HG03025 (cell line): ENCODE measurements at regions not wholly inside any gene's neighbourhood (a gene's known extent, or its start where the extent isn't known, plus 50 kb on each side); places are given as distances from the start of the nearest gene placed in this dataset.

Experiments used
- ATAC-seq: cut with Tn5 transposase; IDR thresholded peaks from one replicate; pipeline ENCODE4 v1.9.1; 2021; ENCODE audit warnings: mild to moderate bottlenecking, moderate library complexity; ENCODE audit not compliant: unreplicated experiment, low FRiP score

DNA sequence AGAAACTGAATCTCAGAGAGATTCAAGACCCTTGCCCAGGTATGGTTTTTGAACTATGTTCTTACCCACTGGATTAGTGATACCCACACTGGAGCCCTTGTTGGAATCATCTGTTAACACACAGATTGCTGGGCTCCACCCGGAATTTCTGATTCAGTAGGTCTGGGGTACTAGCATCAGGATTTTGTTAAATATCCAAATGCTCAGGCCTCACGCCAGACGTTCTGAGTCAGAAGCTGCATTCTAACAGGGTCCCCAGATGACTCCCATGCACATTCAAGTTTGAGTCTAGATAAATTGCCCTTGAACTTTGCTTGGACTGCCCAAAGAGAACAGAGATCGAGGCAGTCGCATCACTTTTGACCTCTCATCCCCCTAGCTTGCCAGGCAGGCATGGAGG is 182.0 kb upstream of the WWC1 start:
- no peak for ATAC-seq

DNA sequence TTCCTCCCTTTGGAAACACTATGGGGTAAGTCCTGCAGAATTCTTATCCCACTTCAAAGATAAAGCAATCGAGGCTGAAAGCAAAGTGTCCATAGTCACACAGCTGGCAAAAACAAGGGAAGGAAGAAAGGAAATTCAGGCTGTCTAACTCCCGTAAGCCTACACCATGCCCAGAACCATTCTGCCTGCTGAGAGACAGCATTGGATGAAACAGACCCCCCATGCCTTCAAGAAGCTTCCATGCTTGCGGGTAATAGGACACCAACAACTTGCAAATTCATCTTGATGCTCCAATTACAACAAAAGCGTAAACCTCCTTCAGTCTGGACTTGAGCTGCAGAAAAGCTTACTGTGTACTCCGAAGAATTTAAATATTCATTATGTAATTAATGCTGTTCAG is 181.1 kb upstream of the WWC1 start:
- no peak for ATAC-seq

DNA sequence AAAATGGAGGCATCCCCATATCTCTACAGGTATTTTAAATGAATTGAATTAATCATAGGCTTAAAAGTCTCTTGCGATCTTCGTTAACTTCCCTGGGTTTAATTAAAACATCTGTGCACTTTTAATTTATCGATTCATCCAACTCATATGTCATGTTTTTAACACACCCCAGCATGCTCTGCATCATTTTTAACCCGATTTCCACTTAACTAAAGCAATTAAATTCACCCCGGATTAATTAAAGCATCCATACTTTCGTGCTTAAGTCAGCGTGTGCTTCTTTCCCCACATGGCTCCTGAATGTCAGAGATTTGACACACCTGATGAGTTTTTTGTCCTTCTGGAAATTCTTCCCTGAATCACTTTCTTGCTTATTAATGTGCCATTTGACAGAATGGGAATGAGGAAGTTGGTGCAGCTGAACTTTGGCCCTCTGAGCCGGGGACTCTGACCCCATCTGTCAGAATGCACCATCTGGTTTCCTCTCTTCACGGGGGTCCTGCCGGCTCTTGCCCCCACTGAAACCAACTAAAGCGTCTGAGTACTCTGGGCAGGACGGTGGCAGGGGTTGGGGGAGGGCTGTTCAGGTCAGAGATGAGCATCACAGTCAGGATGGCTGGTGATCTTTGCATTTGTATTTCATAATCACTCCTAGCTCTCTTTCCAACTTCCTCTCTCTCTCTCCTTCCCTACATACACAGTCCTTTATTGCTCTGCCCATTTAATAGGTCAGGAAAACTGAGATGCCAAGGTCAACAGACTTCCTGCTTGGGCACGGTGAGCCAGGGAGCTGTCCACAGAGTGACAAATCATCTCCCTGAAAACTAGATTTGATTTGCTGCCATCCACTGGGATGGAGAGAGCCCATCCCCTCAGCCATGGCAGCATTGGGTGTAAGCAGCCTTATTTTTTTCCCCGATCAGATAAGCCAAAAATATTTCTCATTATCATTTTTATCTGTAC is 180.3 kb upstream of the WWC1 start:
- ATAC-seq = no peak

DNA sequence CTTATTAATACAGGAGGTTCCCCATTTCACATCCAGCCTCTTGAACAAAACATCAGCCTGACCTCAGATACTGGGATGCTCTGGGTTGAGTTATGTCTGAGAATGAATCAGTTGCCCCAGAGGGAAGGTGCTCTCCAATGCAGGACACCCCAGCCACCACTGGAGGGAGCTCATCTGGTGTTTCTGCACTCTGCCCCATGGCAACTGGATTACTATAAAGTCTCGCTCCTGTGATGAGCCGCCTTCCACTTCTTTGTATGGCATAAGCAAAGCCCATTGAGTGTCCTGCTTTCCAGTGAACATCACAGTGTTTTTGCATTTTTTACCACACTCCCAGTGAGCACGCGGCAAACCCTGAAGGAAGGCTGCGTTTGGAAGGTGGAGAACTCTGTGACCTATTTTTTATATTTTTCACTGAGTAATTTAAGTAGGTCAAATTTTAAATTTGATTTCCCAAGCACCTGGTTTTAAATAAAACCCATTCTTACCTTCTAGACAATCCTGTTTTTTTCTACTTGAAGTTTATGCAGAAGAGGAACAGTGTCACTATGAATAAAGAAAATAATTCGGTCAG is 176.9 kb upstream of the WWC1 start:
- ATAC-seq = peak; percentile 75

DNA sequence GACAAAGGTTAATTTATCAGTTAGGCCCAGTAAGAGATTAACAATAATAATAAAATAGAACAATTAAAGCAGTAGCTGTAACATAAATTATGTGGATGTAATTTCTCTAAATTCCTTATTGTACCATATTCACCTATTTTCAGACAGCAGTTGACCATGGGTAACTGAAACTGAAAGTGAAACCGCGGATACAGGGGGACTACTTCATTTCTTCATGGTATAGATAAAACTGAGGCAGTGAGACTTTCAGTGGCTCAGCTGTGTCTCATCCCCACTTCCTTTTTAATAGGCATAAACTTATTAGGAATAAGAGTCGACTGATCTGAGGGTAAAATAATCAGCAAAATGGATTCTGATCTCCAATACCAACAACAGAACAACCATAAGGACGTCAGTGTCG is 174.0 kb upstream of the WWC1 start:
- no peak for ATAC-seq

DNA sequence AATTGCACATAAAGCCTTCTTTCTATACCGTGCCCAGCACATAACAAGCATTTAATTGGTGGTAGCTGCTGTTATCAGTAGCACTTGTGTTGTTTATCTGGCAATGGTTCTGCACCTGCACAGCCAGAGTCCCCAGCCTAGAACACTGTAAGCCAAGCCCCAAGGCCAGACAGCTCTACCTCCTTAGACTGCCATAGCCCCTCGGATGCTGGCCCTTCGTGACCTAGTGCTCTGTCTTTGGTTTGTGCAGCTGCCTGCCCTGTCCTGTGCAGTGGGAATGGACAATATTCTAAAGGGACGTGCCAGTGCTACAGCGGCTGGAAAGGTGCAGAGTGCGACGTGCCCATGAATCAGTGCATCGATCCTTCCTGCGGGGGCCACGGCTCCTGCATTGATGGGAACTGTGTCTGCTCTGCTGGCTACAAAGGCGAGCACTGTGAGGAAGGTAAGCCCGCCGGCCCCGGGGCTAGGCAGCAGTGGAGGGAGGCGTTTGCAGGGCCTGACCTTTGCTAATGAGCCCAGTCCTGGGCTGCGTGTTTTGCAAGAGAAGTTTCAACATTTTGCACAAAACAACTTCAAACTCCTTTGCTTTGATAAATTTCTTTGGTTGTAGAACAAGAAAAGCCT is 173.3 kb upstream of the WWC1 start:
- no peak for ATAC-seq

DNA sequence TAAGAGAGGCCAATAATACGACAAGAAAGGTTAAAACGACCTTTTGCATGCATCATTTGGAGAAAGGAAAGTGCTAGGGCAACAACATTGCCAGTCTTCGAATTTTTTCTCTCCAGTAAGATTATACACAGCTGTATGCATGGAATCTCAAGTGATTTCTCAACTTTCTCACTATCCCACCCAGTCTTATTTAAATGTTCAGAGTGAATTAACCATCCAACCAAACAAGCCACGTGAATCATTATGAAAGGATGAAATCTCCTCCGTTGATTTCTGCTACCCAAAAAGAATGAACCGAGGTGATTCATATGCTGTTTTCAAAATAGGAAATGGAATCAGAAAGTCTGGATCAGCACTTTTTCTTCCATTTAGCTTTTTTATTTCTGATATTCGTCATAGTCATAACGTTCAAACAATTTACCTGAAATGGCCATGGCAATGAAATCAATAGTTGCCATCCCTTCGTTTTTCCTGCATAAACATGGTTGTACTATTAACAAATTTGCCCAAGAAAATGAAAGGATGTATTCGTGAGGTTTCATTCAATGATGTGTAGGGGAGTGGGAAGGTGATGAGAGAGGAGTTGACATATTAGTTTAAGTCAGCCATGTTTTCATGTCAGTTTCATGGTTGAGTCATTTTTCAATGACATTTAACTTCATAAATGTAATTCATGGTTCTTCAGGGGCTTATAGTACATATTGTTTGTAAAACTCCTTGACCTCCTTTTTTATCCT is 170.9 kb upstream of the WWC1 start:
- ATAC-seq = no peak

DNA sequence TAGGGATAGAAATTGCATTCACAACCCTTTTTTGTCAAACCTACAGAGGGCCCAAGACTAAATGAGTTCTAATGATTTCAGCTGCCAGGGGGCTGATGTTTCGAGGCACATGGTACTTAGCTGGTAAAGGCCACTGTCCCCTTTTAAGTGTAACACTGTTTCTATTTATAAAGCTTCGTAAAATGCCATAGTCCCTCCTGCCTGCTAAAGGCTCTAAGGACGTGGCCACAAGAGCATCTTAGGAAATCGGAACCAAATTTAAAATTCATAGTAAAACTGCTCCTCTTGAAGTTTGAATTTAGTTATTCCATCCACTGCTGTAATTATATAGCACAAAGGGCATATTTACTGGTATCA is 170.3 kb upstream of the WWC1 start:
- no peak for ATAC-seq

DNA sequence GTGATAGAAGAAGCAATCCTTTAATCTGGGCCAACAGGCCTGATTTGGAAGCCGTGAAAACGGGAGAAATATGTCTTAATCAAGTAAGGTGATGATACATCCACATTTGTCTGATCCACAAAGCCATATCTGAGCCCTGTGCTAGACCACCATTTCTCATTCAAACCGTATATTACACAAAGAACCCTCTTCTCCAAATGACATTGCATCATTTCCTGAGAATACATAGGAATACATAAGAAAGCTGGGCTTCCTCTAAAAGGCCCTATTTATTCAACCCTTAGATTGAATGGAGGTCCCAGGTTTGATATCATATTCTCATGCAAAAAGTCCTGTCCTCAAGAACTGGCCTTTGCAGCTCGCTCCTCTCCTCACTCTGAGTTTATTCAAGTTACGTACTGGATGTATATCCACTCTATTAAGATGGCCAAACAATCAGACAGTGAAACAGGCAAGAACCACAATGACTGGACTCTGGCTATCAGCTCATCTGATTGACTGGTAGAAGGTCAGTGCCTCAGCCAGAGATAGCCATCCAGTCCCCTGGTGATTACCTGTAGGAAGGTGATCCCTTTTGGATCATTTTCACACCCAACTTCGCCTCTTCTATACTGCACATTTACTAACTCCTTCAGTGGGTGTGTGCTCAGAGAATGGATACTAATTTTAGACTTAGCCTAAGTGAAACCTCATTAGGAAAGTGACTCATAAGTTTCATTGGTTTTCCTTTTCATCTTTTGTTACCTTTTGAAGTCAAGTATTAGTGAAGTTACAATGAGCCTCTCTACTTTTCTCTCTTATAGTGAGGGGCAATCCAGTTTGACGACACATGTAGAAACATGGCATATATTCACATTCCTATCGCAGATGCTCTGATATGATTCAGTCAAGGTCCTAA is 167.6 kb upstream of the WWC1 start:
- peak; percentile 75 for ATAC-seq

DNA sequence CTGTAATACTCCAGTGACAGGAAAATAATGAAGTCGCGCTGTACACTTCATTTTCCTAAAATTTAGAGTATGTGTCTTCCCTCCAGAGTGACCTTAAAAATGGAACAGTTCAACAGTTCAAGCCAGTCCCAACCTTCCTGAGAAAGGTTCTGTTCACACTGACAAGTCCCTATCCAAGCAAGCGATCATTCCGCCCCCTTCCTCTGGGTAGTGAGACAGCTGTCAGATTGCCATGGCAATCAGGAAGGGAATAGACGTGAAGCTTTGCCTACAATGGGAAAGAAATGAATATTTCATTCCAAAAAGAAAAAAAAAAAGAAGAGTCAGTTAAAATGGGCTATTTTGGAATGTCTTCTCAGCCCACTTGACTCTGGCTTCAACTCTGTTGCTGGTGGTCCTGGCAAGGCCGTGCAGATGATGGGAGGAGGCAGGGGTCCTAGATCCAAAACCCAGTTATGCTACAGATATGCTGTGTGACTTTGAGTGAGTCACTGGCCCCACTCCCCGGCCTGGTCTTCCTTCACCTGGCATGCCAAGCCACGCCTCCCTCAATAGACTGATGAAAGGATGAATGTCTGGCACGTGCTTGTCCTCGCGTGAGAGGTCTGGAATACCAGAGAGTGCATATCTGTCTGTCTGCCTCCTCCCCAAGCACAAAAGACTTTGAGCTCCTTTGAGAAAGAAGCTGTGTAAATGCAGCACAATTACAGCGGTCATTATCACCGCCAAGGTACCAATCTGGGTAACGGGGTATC is 165.8 kb upstream of the WWC1 start:
- no peak for ATAC-seq

DNA sequence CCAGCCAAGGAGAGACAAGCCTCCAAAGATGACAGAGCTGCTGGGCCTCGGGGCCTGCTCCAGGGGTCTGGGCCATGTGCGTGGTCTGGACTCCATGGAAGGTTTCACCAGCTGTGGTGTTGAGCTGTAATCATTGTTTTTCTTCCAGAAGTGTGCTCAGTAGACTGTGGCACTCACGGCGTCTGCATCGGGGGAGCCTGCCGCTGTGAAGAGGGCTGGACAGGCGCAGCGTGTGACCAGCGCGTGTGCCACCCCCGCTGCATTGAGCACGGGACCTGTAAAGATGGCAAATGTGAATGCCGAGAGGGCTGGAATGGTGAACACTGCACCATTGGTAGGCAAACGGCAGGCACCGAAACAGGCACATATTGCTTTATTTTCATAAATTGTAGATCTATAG is 164.8 kb upstream of the WWC1 start:
- no peak for ATAC-seq

DNA sequence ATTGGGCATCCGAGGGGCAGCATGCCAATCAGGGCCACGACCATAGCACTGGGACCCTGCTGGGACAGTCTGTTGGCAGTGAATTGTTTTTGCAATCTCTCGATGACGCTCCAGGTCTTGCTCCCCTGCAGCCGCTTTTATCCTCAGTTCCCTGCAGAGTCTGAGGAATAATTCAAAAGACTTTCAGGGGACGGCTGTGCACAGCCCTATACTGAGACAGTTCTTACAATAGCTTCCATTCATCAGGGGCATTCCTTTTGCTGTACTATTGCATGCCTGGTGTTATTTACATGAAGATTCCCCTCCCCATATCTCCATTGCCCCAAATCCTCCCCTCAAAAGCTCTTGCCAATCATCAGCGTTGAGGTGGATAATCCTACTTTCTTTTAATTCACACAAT is 163.3 kb upstream of the WWC1 start:
- ATAC-seq = no peak

DNA sequence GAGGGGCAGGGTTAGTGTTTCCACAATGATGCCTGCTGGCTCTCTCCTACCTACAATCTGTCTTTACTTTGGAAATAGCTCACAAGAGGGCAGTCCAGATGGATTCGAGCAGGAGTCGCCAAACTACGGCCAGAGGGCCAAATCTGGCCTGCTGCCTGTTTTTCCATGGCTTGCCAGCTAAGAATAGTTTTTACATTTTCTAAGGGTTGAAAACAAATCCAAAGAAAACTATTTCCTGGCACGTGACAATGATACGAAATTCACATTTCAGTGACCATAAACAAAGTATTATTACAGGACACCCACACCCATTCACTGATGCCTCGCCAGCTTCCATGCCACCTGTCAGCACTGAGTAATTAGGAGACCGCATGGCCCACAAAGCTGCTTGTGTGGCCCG is 162.9 kb upstream of the WWC1 start:
- ATAC-seq = no peak

DNA sequence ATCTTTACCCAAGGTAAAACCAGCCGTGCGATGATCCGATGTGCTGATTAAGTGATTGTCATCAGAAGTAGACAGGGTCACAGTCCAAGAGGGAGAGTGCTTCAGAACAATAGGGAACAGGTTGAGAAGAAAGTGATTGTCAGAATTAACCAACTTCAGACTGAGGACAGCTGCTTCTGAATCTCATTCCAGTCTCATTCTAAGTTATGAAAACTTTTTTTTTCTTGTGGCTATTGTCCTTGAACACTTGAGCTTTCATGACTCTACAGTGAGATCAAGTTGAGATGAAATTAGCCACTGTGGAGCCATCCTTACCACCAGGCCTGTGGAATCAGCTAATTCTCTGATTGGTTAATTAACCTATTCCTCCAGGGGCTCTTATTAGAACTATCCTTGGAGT is 159.9 kb upstream of the WWC1 start:
- no peak for ATAC-seq

DNA sequence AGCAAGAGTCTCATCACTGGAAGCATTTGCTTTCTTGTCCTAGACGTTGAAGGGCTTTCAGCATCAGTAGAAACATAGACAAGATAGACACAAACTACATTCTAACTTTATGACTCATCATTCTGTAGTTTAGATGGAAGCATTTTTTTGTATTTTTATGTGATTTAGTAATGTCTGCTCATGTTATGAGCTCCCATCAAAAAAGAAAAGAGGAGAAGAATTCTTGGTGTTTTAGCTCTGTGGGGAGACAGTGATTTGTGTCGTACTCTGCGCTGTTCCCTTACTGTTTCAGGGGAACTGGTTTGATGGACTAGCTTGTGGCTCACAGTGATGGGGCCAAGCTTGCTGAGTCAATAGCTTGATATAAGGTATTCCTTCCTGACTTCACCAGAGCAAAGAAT is 159.2 kb upstream of the WWC1 start:
- no peak for ATAC-seq

DNA sequence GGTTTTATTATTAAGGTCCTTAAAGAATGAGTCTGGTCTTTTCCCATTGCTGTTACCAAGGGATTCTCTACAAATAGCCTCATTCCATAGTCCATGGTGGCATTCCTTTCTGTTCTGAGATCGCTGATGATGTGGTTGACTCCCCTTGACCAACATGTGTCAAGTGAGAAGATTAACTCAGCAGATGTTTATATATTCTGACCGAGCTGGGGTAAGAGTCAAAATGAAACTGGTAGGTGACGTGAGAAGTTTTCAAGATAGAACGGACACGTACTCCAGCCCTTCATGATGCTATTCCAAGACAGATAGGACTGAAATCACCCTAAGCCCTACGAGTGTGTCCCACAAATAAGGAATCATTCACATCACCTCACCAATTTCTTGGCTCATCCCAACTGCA is 155.5 kb upstream of the WWC1 start:
- ATAC-seq = peak; percentile 91

DNA sequence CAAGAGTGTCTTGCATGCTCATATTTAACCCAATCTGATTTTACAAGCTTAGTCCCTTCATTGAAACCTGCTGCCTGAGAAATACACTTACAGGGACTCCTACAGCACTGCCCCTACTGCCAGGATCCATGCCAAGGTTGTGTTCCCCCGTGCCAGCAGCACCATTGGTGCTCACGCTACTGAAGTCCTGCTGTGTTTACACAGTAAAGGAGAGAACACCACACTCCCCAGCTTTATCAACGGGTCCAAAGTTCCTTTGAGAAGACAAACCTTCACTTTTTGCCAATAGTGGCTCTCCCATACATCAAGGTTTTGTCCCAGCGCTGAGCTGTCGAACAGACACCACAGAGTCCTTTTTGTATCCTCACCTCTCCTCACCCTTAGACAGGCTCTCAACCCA is 155.1 kb upstream of the WWC1 start:
- no peak for ATAC-seq

DNA sequence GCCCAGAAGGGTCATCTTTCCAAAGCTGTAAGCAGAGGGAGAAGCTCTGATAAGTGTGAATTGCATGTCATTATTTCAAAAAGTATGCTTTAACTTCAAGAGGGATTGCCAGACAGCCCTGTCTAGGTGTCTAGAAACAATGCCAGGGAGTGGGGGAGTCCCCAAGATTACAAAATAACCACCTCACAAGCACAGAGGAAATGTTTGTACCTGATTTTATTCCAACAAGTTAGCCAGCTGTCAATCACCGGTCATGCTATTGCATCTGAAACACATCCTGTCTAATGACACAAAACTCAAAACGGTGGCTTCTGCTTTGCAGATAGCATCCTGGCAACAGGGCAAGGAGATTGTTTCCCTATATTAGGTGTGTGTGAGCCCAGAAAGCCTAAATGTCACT is 154.2 kb upstream of the WWC1 start:
- ATAC-seq = no peak

DNA sequence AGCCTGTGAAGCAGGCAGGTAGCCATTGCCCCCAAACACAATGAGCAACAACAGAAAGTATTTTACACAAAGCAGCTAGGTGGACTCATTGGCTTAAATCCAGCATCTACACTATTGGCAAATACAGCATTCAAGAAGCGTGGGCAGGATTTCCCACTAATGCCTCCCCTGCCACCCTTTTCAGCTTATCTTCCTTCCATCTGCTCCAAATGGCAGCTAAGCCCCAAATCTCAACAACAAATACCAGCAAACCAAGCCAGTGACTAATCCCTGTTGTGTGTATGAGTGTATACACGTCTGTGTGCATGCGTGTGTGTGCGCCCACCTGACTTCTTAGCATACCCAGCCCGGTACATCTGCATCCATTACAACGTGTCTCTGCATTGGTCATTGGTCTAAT is 151.2 kb upstream of the WWC1 start:
- no peak for ATAC-seq
